DMS153 treated with DMSO at 0.1 percent for 48 hours (cell line): ENCODE measurements at regions not wholly inside any gene's neighbourhood (a gene's known extent, or its start where the extent isn't known, plus 50 kb on each side); places are given as distances from the start of the nearest gene placed in this dataset.
"Not testable (repeated sequence)": the region's sequence is repeated elsewhere in the genome, so short reads cannot be mapped to it uniquely, and the experiment has no call there.

Source experiments
- DNase-seq: peaks from one replicate; lab custom pipeline; 2025; ENCODE audit not compliant: unreplicated experiment; lab: John Stamatoyannopoulos, UW

GRCh38 chr12:116429826-116430360 lies 129.3 kb upstream of the MAP1LC3B2 start:
- no peak for DNase-seq

GRCh38 chr12:116430911-116431565 lies 128.1 kb upstream of the MAP1LC3B2 start:
- DNase-seq: no peak

- no peak for DNase-seq
Measured at GRCh38 chr12:116431677-116432300, 127.4 kb upstream of the MAP1LC3B2 start.

GRCh38 chr12:116432314-116432750 lies 126.8 kb upstream of the MAP1LC3B2 start:
- no peak for DNase-seq

GRCh38 chr12:116433249-116433648 lies 125.9 kb upstream of the MAP1LC3B2 start:
- no peak for DNase-seq

- DNase-seq: no peak
Measured at GRCh38 chr12:116434155-116435011, 124.8 kb upstream of the MAP1LC3B2 start.

- no peak for DNase-seq
Measured at GRCh38 chr12:116435984-116436383, 123.2 kb upstream of the MAP1LC3B2 start.

- DNase-seq: no peak
Measured at GRCh38 chr12:116436561-116437249, 122.5 kb upstream of the MAP1LC3B2 start.

- DNase-seq: no peak
Measured at GRCh38 chr12:116441292-116441691, 117.9 kb upstream of the MAP1LC3B2 start.

- no peak for DNase-seq
Measured at GRCh38 chr12:116442304-116442703, 116.9 kb upstream of the MAP1LC3B2 start.

GRCh38 chr12:116442946-116443345 lies 116.2 kb upstream of the MAP1LC3B2 start:
- no peak for DNase-seq

- DNase-seq: no peak
Measured at GRCh38 chr12:116443821-116444589, 115.2 kb upstream of the MAP1LC3B2 start.

- DNase-seq: no peak
Measured at GRCh38 chr12:116444590-116444943, 114.6 kb upstream of the MAP1LC3B2 start.

GRCh38 chr12:116448165-116448739 lies 110.9 kb upstream of the MAP1LC3B2 start:
- DNase-seq: no peak

GRCh38 chr12:116450406-116450910 lies 108.7 kb upstream of the MAP1LC3B2 start:
- DNase-seq: no peak

- DNase-seq: not testable (repeated sequence)
Measured at GRCh38 chr12:116452975-116453374, 106.2 kb upstream of the MAP1LC3B2 start.

GRCh38 chr12:116453631-116454030 lies 105.5 kb upstream of the MAP1LC3B2 start:
- DNase-seq: no peak

GRCh38 chr12:116454076-116454475 lies 105.1 kb upstream of the MAP1LC3B2 start:
- DNase-seq: no peak

- no peak for DNase-seq
Measured at GRCh38 chr12:116454950-116455447, 104.2 kb upstream of the MAP1LC3B2 start.
